ENCODE measurements at regions not wholly inside any gene's neighbourhood (a gene's known extent, or its start where the extent isn't known, plus 50 kb on each side); places are given as distances from the start of the nearest gene placed in this dataset.
A peak's percentile ranks its signal among the peaks of the same experiment; 100 is the strongest.
"Not testable (repeated sequence)": the region's sequence is repeated elsewhere in the genome, so short reads cannot be mapped to it uniquely, and the experiment has no call there.

GRCh38 chrX:28472926-28473325 is 114.3 kb upstream of the IL1RAPL1 start:
- DNase-seq = no peak

DNA sequence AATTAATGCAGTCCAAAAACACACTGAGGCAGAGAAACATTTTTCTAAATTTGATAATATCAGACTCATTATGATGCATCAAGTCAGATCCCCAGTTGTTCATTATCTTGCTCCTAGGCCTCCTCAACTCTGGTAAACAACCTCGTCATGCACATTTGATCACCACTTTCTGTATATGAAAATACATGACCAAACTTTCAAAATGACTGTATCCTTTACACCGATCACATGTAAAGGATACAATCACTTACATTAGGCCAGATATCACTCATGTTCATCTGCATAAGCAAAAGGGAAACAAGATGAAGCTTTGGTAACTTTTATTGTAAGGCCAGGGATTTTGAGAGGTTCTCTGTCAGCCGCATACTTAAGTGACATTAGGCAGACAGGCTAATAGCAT is 99.4 kb upstream of the IL1RAPL1 start:
- DNase-seq = no peak

DNA sequence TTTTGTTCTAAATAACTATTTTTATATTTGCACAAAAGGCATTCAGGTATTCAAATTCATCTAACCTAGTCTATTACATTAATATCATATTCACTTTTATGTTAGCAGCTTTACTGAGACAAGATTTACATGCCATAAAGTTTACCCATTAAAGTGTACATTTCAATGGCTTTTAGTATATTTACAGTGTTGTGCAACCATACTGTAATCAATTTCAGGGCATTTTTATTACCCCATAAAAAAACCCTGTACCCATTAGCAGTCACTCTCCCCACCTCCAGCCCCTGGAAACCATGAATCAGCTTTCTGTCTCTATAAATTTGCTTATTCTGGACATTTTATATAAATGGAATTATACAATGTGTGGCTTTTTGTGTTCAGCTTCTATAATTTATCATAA is 95.9 kb upstream of the IL1RAPL1 start:
- no peak for DNase-seq

- no peak for DNase-seq
These were observed 95.3 kb upstream of the IL1RAPL1 start for GRCh38 chrX:28491941-28492340.

- peak; percentile 2 for DNase-seq
These were observed 88.6 kb upstream of the IL1RAPL1 start for GRCh38 chrX:28498658-28499057.

GRCh38 chrX:28502667-28503066 is 84.6 kb upstream of the IL1RAPL1 start:
- DNase-seq = not testable (repeated sequence)

DNA sequence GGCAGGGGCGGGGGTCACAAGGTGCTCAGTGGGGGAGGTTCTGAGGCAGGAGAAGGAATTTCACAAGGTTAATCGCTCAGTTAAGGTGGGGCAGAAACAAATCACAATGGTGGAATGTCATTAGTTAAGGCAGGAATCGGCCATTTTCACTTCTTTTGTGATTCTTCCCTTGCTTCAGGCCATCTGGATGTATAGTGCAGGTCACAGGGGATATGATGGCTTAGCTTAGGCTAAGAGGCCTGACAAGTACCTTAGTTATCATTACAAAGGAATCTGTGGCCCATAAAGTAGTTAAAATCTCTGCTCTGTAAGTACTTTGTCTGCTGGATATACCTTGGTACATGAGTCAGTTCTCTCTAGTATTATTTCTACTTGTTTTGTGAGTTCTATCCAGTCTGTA is 79.6 kb upstream of the IL1RAPL1 start:
- DNase-seq = not testable (repeated sequence)

GRCh38 chrX:28520786-28521185 is 66.5 kb upstream of the IL1RAPL1 start:
- DNase-seq = no peak

- not testable (repeated sequence) for DNase-seq
These were observed 58.9 kb upstream of the IL1RAPL1 start for GRCh38 chrX:28528354-28528753.
